HUES64 (cell line): ENCODE measurements at regions not wholly inside any gene's neighbourhood (a gene's known extent, or its start where the extent isn't known, plus 50 kb on each side); places are given as distances from the start of the nearest gene placed in this dataset.
"Not testable (repeated sequence)": the region's sequence is repeated elsewhere in the genome, so short reads cannot be mapped to it uniquely, and the experiment has no call there.

ENCODE experiments used
- H3K27ac ChIP-seq: 2 replicates; pipeline ENCODE4 v1.7.0; 2013; ENCODE audit warnings: low read depth, low read length, inconsistent platforms
- H3K27me3 ChIP-seq: 2 replicates; pipeline ENCODE4 v1.6.1; 2013; ENCODE audit warnings: mild to moderate bottlenecking, low read length; ENCODE audit not compliant: insufficient read depth
- H3K36me3 ChIP-seq: 2 replicates; pipeline ENCODE4 v1.6.1; 2013; ENCODE audit warnings: mild to moderate bottlenecking, low read length; ENCODE audit not compliant: insufficient read depth
- H3K4me1 ChIP-seq: 2 replicates; pipeline ENCODE4 v1.6.1; 2013; ENCODE audit warnings: mild to moderate bottlenecking, low read length, moderate library complexity; ENCODE audit not compliant: insufficient read depth
- H3K4me3 ChIP-seq: 2 replicates; pipeline ENCODE4 v1.5.1; 2013; ENCODE audit warnings: mild to moderate bottlenecking, low read length, moderate library complexity
- H3K9ac ChIP-seq: 2 replicates; pipeline ENCODE4 v1.6.1; 2013; ENCODE audit warnings: mild to moderate bottlenecking, low read depth, low read length
- H3K9me3 ChIP-seq: 2 replicates; pipeline ENCODE4 v1.6.1; 2013; ENCODE audit warnings: low read depth, low read length; ENCODE audit not compliant: insufficient read depth
- WGBS: fragments of 150-250, 120-280 bp; methylation state at CpG from one replicate; pipeline ENCODE4 v1.1.7; 2013; ENCODE audit warnings: missing lambda C conversion rate; 5-methylcytosine and 5-hydroxymethylcytosine counted together

GRCh38 chr21:18026359-18026758 is 207.2 kb upstream of the C21orf91 start:
- H3K4me1 ChIP-seq: peaks cover 6% of the 10 kb centered on the region
- no peaks in the 10 kb centered on the region for H3K27me3 ChIP-seq
- no peak overlapping the region for H3K27ac ChIP-seq
- WGBS: 0% methylated on average over 1 of the region's 1 CpG
- no peaks in the 10 kb centered on the region for H3K36me3 ChIP-seq
- H3K9me3 ChIP-seq: no peaks in the 10 kb centered on the region
- no peak overlapping the region for H3K9ac ChIP-seq
- H3K4me3 ChIP-seq: no peak overlapping the region

- Histone ChIP-seq H3K9ac (no peak overlapping the region), H3K27me3 (no peaks in the 10 kb centered on the region), H3K27ac (no peak overlapping the region), H3K4me3 (no peak overlapping the region), H3K4me1 (peaks cover 6% of the 10 kb centered on the region), H3K36me3 (no peaks in the 10 kb centered on the region), H3K9me3 (no peaks in the 10 kb centered on the region)
- WGBS: 77% methylated on average over 2 of the region's 2 CpGs
These were observed 204.6 kb upstream of the C21orf91 start for GRCh38 chr21:18023711-18024110.

GRCh38 chr21:18023157-18023556 is 204.0 kb upstream of the C21orf91 start:
- Histone ChIP-seq H3K27ac (no peak overlapping the region), H3K27me3 (no peaks in the 10 kb centered on the region), H3K4me1 (peaks cover 6% of the 10 kb centered on the region), H3K9ac (no peak overlapping the region), H3K4me3 (no peak overlapping the region), H3K9me3 (no peaks in the 10 kb centered on the region), H3K36me3 (no peaks in the 10 kb centered on the region)
- 85% methylated on average over 4 of the region's 4 CpGs for WGBS

GRCh38 chr21:18007121-18007520 is 188.0 kb upstream of the C21orf91 start:
- H3K27ac ChIP-seq: no peak overlapping the region
- H3K36me3 ChIP-seq: no peaks in the 10 kb centered on the region
- no peaks in the 10 kb centered on the region for H3K27me3 ChIP-seq
- H3K4me1 ChIP-seq: no peaks in the 10 kb centered on the region
- 100% methylated on average over 1 of the region's 1 CpG for WGBS
- no peaks in the 10 kb centered on the region for H3K9me3 ChIP-seq
- no peak overlapping the region for H3K4me3 ChIP-seq
- no peak overlapping the region for H3K9ac ChIP-seq

GRCh38 chr21:18006691-18007090 is 187.5 kb upstream of the C21orf91 start:
- H3K36me3 ChIP-seq: no peaks in the 10 kb centered on the region
- 87% methylated on average over 2 of the region's 2 CpGs for whole genome bisulfite sequencing
- H3K4me1 ChIP-seq: no peaks in the 10 kb centered on the region
- H3K9me3 ChIP-seq: no peaks in the 10 kb centered on the region
- no peak overlapping the region for H3K27ac ChIP-seq
- H3K9ac ChIP-seq: no peak overlapping the region
- H3K4me3 ChIP-seq: no peak overlapping the region
- H3K27me3 ChIP-seq: no peaks in the 10 kb centered on the region

- Histone ChIP-seq H3K9me3 (peaks cover 4% of the 10 kb centered on the region; the same call in 1 of the 2 replicates), H3K27ac (no peak overlapping the region), H3K9ac (no peak overlapping the region), H3K36me3 (no peaks in the 10 kb centered on the region), H3K4me1 (no peaks in the 10 kb centered on the region), H3K27me3 (no peaks in the 10 kb centered on the region), H3K4me3 (no peak overlapping the region)
- 91% methylated on average over 2 of the region's 2 CpGs for WGBS
These were observed 183.2 kb upstream of the C21orf91 start for GRCh38 chr21:18002393-18002792.

GRCh38 chr21:18000981-18001686 is 182.0 kb upstream of the C21orf91 start:
- Histone ChIP-seq H3K9ac (no peak overlapping the region), H3K9me3 (peaks cover 4% of the 10 kb centered on the region; the same call in 1 of the 2 replicates), H3K27me3 (no peaks in the 10 kb centered on the region), H3K36me3 (no peaks in the 10 kb centered on the region), H3K27ac (no peak overlapping the region), H3K4me1 (no peaks in the 10 kb centered on the region), H3K4me3 (no peak overlapping the region)
- 44% methylated on average over 1 of the region's 3 CpGs for WGBS

- not testable (repeated sequence) for H3K4me3 ChIP-seq, H3K27ac ChIP-seq, H3K4me1 ChIP-seq, H3K9ac ChIP-seq, H3K36me3 ChIP-seq, H3K9me3 ChIP-seq, H3K27me3 ChIP-seq
- 97% methylated on average over 4 of the region's 4 CpGs for WGBS
These were observed 179.4 kb upstream of the C21orf91 start for GRCh38 chr21:17998599-17998998.

- peaks cover 11% of the 10 kb centered on the region for H3K9me3 ChIP-seq
- H3K4me1 ChIP-seq: peaks cover 16% of the 10 kb centered on the region
- WGBS: 36% methylated on average over 3 of the region's 3 CpGs
- no peaks in the 10 kb centered on the region for H3K27me3 ChIP-seq
- peak overlapping the region; percentile 24 for H3K4me3 ChIP-seq
- 0 out of 2 replicates have a peak, but pooled peaks cover 4% of the 10 kb centered on the region for H3K36me3 ChIP-seq
- H3K9ac ChIP-seq: peak overlapping the region; percentile 6; the same call in 1 of the 2 replicates
- peak overlapping the region; percentile 88 for H3K27ac ChIP-seq
These were observed 170.6 kb upstream of the C21orf91 start for GRCh38 chr21:17989780-17990179.

GRCh38 chr21:17988102-17988437 is 168.9 kb upstream of the C21orf91 start:
- Histone ChIP-seq H3K9me3 (peaks cover 11% of the 10 kb centered on the region), H3K9ac (no peak overlapping the region), H3K36me3 (0 out of 2 replicates have a peak, but pooled peaks cover 4% of the 10 kb centered on the region), H3K4me1 (peaks cover 16% of the 10 kb centered on the region), H3K4me3 (no peak overlapping the region), H3K27ac (no peak overlapping the region), H3K27me3 (no peaks in the 10 kb centered on the region)
- WGBS: 100% methylated on average over 1 of the region's 1 CpG

- no peak overlapping the region for H3K4me3 ChIP-seq
- 0 out of 2 replicates have a peak, but pooled peaks cover 4% of the 10 kb centered on the region for H3K36me3 ChIP-seq
- peaks cover 11% of the 10 kb centered on the region for H3K9me3 ChIP-seq
- peaks cover 16% of the 10 kb centered on the region for H3K4me1 ChIP-seq
- H3K27ac ChIP-seq: no peak overlapping the region
- H3K27me3 ChIP-seq: no peaks in the 10 kb centered on the region
- H3K9ac ChIP-seq: no peak overlapping the region
These were observed 168.4 kb upstream of the C21orf91 start for GRCh38 chr21:17987382-17988101.
